ENCODE measurements at regions not wholly inside any gene's neighbourhood (a gene's known extent, or its start where the extent isn't known, plus 50 kb on each side); places are given as distances from the start of the nearest gene placed in this dataset.

DNA sequence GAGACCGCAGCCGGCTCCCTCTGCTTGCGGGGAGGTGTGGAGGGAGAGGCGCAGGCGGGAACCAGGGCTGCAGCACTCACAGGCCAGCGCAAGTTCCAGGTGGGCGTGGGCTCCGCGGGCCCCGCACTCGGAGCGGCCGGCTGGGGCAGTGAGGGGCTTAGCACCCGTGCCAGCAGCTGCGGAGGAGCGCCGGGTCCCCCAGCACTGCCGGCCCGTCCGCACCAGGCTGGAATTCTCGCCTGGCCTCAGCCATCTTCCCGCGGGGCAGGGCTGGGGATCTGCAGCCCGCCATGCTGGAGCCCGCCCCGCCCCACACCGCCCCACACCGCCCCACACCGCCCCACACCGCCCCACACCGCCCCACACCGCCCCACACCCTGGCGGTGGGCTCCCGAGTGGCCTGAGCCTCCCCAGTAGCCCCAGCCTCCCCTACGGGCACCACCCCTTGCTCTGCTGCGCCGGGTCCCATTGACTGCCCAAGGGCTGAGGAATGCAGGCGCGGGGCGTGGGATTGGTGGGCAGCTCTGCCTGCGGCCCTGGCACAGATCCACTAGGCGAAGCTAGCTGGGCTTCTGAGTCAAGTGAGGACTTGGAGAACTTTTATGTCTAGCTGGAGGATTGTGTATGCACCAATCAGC lies 123.9 kb upstream of the MGAT5 start:
- DNase-seq = no peak

DNA sequence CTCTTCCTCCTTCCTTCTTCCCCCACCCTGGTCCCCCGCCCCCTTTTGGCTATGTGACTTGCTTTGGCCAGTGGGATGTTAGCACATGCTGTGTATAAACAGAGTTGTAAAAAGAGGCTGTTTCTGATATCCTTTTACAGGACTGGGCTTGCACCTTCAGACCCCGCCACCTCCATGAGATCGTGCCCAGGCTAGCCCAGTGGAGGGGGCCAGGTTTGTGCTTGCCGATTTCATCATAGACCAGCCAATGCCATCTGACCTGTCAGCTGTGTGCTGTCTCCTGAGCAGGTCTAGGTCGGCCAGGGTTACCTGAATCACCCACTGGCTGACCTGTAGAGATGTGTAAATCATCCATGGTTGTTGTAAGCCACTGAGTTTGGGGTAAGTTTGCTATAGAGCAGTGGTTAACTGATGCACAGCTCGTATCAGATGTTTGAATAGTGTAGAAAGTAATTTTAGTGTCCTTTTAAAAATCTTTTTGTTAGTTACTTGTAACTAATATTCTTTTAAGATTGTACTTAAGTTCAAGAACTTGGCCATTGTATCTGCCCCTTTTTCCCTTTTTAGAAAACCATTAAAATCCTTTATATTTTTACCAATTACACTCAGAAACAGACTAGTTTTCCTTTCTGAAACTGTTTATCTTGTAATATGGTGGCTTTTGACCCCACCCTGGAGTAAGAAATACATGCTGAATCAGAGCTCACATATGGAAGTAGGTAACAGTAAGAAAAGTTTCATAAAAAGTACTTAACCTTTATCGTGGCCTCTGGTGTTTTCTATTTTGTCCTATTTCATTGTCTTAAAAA lies 122.0 kb upstream of the MGAT5 start:
- no peak for DNase-seq

DNA sequence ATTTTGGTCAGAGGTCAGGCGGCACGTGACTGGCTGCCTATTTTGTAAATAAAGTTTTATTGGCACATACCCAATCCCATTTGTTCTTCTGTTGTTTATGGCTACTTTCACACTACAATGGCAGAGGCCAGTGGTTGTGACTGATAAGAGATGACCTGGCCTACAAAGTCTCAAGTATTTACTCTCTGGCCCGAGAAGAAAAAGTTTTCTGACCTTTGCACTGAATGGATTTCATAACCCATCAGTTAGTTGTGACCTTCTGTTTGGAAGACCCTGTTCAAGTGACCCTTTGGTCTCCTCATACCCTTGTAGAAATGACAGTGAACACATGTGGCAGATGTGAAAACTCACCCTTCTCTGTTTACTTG lies 121.4 kb upstream of the MGAT5 start:
- DNase-seq = no peak

DNA sequence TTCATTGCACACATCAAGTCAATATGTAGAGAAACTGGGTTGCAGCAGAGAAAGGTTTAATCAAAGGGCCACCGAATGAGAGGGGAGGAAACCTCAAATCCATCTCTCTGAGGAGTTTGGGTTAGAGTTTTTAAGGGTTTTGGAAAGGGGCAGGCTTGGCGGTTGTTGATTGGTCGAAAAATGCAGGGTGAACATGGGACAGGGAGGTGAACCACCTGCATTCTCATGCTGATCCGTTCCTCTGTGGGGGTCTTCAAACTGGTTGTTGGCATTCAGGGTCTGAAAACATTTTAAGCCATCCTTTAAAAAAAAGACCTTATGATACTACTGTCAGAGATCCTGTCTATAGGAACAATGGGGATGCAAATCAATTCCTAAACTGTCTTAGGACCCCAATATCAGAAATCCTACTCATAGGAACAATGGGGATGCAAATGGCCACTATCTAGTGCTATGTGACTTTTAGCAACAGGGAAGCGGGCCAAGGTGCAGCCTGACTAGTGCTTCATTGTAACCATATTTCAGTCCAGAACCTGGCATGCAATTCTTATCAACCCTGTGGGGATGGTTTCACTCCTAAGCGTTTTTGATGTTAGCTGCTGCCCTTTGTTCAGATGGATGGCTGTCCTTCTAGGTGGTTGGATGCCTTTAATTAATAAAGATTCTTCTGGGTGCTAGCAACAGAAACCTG lies 120.1 kb upstream of the MGAT5 start:
- DNase-seq = no peak

DNA sequence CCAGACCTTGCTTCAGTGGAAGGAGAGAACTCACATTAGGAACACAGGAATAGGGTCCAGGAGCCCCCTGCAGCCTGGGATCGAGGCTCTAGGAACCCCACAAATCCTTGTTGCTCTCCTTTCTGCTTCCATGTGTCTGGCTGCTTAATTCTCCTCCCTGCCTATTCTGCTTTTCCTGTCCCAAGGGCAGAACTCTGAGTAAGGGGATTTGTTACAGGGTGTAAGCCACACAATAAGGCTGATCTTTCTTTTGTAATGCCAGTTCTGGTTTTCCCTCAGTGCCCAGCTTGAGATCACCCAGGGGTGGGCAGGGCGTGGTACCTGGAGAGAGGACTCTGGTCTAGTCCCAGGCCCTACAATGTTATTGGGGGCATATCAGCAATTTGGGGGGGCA lies 119.6 kb upstream of the MGAT5 start:
- no peak for DNase-seq

DNA sequence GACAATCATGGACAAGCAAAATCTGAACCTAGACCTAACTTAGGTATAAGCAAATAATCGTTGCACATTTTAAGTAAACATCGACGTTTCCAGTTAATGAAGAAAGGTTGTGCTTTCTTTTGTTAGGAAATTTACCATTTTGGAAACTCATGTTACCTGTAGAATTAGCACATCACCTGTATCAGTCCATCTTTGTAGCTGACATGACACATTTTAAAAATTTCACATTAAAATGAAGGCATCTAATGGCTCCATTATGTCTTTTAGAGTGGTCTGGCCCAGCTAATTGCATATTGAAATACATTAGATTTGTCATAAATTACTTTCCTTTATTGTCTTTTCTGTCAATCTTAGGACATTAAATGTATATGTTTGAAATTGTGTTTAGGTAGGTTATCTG lies 119.0 kb upstream of the MGAT5 start:
- DNase-seq = no peak

DNA sequence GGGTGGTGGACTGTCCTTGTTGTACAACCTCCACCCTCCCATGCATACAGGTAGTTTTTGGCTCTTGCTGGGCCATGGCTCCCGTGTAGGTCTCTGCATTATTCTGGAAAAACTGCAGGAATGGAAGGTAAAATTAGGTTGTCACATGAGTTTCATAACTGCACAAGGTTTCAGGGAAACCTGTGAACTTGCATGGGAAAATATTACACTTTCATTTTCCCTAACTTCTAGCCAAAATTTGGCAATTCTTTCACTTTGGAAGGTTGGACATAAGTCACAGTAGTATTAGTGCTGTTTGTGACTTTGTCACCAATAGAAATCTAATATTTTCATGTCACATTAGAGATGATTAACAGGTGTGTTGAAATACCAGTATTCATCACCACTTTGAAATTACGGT lies 118.1 kb upstream of the MGAT5 start:
- DNase-seq = no peak

DNA sequence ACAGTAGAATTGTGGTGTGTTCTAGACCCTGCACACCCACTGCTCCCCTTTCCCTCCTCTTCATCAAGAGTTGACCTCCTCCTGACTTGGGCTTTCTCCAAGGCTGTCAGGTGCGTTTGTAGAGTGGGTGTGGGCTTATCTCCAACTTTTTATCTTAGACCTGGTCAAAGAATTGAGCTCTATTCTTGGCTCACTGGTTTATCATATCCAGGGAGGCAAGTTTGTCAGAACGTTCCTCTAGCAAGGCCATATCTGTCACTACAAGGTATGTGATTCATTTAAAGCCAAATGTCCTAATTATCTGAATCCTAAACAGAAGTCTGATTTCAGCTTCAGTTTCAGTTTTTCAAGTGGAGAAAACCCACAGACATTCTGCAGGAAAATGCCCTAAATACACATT lies 117.1 kb upstream of the MGAT5 start:
- DNase-seq = no peak

DNA sequence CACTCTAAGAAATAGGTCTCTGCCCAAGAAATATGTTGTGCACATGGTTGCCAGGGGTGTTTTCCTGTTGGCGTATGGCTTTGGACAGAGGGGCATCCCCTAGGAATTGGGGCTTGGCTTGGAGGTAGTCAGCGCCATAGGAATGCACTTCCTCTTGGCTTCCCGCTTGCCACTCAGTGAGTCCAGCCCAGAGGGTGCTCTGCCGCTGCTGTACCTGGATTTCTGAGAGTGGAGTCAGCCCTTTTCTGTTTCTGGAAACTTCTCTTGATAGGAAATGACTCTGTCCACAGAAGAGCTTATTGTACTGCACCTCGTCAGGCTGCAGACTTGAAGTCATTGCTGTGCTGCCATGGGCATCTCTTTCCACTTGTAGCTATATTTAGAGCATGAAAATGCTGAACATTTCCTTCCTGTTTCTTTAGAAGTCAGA lies 116.7 kb upstream of the MGAT5 start:
- DNase-seq = no peak

DNA sequence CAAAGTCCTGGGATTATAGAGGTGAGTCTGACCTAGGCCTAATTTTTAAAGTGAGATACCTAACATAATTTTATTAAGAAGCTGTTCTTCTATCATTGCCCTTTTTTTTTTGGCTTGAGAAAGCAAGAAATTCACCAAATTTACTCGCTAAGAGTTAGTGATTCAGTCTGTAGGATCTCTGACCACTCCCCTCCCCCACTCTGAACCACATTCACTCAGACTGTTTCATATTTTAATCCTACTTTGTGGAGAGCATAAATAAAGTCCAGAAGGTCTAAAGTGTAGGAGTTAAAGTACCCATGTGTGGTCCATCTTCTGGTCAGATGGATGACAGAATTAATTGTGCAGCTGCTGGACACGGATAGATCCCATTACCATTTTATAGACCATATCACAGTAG lies 115.8 kb upstream of the MGAT5 start:
- no peak for DNase-seq

DNA sequence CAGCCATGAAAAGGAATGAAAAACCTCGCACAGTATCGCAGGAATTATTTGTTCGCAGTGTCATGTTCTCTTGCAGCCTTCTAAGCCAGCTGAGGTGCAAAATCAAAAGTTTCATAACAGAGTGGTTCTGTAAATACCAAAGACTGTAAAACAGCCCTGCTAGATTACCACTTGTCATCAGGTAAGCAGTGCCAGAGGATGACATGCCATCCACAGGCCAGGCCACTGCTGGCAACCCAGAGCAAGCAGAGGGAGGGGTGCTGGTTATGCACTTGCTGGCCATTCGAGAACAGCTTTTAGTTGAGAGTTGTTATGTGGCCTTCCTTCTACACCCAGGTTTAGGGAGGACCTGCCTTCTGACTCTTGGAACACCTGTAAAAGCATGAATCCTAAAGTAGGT lies 114.3 kb upstream of the MGAT5 start:
- DNase-seq = no peak

DNA sequence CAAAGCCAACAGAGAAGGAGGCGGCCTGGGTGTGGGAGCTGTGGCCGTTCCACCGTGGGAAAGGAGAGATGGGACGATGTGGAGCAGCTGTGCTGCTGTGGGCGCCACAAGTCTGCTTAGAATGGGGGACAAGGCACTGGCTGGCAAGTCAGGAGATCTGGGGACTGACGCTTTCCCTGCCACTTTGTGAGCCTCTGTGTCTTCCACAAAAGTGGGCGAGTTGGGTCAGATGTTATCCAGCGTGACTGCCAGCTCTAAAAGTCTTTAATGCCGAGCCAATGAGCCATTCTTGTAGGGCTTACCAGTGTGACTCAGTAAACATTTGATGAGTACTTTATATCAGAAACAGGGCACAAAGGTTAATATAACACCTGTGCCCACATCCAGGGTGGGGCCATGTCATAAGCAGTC lies 113.6 kb upstream of the MGAT5 start:
- DNase-seq = no peak

DNA sequence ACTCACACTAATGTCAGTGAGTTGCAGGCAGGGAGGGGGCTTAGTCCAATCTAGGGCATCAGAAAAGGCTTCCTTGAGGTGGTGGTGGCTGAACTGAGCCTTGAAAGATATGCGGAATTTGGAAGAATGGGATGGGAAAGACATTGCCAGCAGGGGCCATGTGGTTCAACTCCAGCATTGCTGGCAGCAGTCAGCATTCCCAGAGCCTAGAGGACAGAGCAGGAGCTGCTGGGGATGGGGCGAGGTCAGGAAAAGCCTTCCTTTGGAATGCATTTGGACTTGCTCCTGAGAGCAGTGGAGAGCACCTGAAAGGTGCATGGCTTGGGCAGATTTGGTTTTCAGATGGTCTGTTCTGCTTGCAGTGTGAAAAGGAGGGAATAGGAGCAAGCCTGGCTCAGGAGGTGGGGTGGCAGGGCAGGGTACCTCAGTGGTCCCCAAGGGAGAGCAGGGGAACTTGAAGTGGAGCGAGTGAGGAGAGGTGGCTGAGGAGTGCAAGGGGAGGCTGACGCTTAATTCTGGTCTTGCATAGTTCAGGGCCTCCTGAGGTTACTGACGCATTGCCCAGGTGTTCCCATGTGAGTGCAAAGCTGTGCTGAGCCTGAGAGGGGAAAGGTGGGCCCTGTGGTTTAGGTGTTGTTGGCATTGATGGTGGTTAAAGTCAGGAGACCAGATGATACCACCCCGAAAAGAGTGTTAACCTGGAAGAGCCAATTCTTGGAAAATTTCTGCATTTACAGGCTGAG lies 112.1 kb upstream of the MGAT5 start:
- DNase-seq = no peak

DNA sequence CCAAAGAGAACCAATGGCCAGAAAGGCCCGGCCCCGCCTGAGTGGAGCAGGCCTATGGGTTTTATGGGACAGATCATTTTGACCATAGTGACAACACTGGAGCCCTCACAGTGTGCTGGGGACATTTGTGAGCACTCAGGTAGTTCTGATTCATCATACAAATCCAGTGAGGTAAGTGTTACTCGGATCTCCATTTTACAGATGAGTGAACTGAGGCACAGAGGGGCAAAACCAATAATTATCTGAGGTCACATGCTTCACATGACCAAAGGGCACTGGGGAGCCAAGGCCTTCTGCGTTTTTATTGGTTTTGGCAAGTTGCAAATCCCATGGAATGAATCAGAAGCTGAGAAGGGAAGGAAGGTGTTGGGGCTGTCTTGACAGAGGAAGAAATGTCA lies 111.5 kb upstream of the MGAT5 start:
- no peak for DNase-seq

DNA sequence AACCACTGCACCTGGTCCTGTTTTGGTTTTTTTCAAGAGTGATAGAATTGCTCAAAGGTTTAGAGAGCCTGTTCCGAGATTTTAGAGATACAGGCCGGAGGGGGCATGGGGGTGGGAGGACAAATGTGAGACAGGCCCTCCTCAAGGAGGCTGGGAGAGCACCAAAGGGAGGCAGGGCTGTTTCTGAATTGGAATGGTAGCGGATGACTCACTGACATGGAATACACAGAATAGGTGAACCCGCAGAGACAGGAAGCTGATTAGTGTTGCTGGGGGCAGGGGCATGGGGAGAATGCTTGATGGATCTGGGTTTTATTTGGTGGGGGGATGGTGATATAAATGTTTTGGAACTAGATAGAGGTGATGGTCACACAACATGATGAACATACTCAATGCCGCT lies 111.0 kb upstream of the MGAT5 start:
- DNase-seq = no peak

DNA sequence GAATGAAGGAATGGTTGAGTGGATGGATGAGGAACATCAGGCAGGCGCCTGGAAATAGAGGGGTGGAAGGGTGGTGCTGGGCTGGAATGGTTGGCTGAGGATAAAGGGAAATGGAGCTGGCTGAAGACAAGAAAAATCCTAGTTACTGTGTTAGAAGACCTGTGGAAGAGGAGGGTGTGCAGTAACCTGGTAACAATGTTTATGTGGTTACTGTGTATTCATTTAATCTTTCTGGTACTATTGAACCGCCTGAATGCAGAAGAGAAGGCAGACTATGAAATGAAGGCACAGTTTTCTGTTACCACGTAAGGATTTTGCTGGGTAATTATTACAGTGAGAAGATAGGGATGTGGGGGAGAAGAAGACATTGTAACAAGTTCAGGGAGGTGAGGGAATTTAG lies 110.3 kb upstream of the MGAT5 start:
- no peak for DNase-seq

DNA sequence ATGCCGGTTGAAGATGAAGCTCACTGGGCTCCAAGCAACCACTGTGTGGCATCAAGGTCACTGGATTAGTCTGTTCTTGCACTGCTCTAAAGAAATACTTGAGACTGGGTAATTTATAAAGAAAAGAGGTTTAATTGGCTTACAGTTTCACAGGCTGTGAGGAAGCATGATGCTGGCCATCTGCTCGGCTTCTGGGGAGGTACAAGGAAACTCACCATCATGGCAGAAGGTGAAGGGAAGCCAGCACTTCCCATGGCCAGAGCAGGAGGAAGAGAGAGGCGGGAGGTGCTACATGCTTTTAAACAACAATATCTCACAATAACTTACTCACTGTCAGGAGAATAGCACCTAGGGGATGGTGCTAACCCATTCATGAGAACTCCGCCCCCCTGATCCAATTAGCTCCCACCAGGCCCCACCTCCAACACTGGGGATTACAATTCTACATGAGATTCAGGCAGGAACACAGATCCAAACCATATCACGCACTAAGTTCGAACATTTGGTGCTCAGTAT lies 109.7 kb upstream of the MGAT5 start:
- DNase-seq = no peak

DNA sequence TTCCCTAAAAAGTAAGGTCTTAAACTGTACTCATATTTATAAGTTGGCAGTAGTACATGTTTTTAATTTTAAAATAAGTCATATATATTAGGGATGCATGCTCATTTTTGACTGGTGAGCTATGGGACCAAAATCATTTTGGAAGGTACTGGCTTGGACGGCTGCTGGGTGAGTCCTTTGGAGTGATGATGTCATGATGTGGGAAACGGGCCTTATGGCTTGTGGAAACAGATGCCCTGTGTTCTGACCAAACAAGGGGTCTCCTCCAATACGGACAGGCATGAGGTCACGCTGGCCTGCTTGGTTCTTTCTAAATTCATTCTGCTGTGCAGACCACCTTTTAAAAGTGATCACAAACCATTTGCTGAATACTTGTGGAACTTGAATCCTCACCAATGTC lies 109.2 kb upstream of the MGAT5 start:
- no peak for DNase-seq

DNA sequence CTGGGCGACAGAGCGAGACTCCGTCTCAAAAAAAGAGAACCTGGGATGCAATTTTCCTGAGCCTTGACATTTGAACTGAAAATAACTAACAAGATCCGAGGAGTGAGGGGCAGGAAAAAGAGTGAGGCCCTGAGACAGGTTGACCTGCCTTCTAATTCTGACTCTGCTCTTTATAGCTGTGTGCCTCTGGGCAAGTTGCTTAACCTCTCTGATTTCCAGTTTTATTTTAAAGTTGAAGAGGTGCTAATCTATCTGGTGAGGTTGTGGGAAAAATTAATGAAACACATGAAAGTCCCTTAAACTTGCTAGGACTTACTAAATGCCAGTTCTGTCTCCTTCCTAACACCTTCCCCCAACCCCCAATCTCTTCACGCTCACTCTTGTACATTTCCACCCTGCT lies 108.4 kb upstream of the MGAT5 start:
- no peak for DNase-seq

DNA sequence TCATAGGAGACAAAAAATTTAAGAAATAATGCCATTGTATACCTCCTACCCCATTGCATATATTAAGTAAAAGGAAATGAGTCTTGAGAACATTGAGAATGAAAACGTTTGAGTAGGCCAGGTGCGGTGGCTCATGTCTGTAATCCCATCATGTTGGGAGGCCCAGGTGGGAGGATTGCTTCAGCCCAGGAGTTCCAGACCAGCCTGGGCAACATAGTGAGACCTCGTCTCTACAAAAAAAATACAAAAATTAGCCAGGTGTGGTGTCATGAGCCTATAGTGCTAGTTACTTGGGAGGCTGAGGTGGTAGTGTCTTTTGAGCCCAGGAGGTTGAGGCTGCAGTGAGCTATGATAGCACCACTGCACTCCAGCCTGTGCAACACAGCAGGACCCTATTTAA lies 107.7 kb upstream of the MGAT5 start:
- DNase-seq = no peak

DNA sequence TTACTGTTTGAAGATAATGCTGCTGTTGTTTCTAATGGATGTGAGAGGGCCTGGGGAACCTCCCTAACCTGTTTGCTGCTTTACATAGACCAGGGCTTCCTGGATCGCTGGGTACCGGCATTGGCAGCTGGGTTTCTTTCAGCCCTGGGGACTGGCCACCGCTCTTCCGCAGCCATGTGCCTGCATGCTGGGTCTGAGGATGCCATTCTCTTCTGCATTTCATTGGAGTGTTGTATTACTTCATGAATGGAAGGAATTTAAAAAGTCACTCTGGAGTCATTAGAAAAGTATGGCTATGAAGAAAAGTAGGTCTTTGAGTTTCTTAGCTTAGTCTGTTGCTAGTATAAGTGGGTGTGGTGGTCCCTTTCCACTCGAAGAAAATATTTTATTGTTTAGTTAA lies 107.3 kb upstream of the MGAT5 start:
- no peak for DNase-seq

DNA sequence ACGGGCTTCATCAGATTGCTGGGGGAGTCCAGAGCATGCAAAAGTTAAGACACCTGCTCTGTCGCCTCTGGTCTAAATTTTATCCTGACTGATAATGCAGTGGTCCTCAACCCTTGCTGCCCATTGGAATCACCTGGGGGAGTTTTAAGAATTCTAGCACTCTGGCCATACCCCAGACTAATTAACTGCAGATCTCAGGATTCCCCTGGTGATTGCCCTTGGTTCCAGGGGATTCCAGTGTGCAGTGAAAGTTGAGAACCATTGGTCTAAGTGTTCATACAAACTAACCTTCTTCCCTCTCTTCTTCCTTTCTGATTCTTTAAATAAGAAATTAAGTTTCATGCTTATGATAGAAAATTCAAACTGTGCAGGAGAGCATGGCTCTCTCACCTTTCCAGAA lies 105.7 kb upstream of the MGAT5 start:
- DNase-seq = no peak

DNA sequence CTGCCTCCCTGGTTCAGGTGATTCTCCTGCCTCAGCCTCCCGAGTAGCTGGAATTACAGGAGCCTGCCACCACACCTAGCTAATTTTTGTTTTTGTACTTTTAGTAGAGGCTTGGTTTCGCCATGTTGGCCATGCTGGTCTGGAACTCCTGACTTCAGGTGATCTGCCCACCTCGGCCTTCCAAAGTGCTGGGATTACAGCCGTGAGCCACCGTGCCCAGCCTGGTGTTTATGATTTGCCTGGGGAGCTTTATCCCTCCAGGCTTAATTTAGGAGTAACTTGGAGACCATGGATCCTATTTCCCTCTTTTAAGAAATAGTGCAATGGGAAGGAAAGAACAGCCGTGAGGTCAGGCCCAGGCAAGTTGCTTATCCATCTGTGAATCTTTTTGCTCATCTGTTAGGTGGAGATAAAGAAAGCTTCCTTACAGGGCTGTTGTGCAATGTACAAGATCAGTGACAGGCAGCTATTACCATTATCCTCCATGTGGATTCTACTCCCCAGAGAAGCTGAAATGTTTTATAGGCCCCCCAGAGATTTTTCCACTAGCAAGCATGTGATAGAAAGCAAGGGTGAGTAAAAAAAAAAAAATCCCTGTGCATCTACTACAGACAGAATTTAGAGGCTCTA lies 104.9 kb upstream of the MGAT5 start:
- no peak for DNase-seq
